ENCODE measurements at regions not wholly inside any gene's neighbourhood (a gene's known extent, or its start where the extent isn't known, plus 50 kb on each side); places are given as distances from the start of the nearest gene placed in this dataset.
"Not testable (repeated sequence)": the region's sequence is repeated elsewhere in the genome, so short reads cannot be mapped to it uniquely, and the experiment has no call there.

- no peak for DNase-seq
Measured at GRCh38 chr1:43108080-43108479, 64.0 kb downstream of the EBNA1BP2 start.

GRCh38 chr1:43107664-43108063 lies 64.4 kb downstream of the EBNA1BP2 start:
- no peak for DNase-seq

- no peak for DNase-seq
Measured at GRCh38 chr1:43104027-43104763, 67.9 kb downstream of the EBNA1BP2 start.

DNA sequence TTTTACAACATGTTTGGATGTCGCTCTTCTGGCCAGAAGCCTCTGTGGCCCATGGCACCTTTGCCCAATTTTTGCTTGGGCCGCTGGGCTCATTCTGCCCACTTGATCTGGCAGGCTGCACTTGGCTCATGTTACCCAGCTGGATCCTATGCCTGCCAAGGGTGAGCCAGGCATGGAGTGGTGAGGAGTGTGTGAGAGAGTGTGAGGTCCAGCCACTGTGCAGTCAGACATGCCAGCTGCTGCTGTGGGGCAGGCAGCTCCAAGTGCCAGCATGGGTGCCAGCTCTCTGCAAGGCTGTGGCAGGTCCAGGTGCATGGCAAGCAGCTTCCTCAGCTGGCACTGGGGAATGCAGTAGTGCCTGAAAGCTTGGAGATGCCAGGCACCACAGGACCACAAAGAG lies 71.0 kb downstream of the EBNA1BP2 start:
- DNase-seq: no peak

DNA sequence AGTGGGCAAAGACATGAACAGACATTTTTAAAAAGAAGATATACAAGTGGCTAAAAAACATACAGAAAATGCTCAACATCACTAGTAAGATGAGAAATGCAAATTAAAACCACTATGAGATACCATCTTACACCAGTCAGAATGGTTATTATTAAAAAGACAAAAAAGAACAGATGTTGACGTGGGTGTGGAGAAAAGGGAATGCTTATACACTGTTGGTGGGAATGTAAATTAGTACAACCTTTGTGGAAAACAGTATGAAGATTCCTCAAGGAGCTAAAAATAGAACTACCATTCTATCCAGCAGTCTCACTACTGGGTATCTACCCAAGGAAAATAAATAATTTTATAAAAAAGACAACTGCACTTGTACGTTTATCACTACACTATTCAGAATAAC lies 73.9 kb downstream of the EBNA1BP2 start:
- no peak for DNase-seq

DNA sequence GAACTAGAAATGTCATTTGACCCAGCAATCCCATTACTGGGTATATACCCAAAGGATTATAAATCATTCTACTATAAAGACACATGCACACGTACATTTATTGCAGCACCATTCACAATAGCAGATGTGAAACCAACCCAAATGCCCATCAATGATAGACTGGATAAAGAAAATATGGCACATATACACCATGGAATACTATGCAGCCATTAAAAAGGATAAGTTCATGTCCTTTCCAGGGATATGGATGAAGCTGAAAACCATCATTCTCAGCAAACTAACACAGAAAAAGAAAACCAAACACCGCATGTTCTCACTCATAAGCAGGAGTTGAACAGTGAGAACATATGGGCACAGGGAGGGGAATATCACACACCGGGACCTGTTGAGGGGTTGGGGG lies 75.6 kb downstream of the EBNA1BP2 start:
- DNase-seq: not testable (repeated sequence)

GRCh38 chr1:43090812-43091211 lies 81.3 kb downstream of the EBNA1BP2 start:
- DNase-seq: not testable (repeated sequence)

DNA sequence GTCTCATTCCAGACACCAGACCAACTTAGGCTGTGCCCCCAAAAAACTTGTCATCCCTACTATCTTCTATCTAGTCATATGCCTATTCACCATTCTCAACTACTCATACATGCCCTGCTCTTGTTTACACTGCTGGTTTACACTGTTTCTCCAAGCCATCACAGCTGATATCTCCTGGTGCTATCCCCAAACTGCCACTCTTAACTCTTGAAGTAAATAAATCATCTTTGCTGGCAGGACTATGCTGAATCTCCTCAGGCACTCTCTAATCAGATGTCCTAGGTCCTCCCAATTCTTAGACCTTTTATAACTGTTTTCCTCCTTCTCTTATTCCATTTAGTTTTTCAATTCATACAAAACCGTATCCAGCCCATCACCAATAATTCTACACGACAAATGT lies 81.9 kb downstream of the EBNA1BP2 start:
- DNase-seq: not testable (repeated sequence)

- DNase-seq: no peak
Measured at GRCh38 chr1:43083375-43083891, 88.7 kb downstream of the EBNA1BP2 start.

- DNase-seq: no peak
Measured at GRCh38 chr1:43082740-43083139, 89.3 kb downstream of the EBNA1BP2 start.

DNA sequence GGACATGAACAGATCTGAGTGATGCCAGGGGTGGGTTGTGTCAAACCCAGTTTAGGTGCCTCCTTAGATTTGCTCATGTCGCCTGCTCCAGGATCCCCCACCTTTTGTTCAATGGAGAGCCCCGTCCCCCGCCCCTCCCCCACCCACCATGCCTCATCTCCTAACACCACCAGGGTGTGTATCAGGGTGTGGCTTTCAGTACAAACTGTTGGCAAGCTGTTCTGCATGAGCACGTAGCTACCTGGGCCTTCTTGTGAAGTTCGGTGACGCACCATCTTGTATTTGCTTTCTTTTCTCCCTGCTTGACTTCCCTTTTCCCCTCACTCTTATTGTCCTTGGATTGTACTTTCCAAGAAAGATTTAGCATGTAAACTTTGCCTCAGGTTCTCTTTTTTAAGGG lies 94.8 kb downstream of the EBNA1BP2 start:
- DNase-seq: no peak

- no peak for DNase-seq
Measured at GRCh38 chr1:43074709-43075108, 97.4 kb downstream of the EBNA1BP2 start.

DNA sequence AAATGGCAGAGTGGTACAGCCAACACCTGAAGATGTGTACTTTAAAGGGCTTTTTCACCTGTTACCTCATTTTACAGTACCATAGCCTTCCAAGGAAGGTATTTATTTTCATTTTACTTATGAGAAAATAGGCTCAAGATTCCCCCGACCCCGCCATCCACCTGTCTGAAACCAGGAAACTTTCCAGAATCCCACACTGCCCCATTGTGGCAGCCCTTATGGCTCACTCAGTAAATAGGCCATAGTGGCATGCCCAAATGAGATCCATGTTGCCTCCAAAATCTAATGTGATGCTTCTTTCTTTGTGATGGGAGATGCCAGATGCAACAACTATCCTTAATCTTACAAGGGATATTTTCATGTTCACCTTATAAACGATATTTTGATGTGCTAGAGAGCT lies 97.8 kb downstream of the EBNA1BP2 start:
- no peak for DNase-seq

GRCh38 chr1:43073490-43074230 lies 98.4 kb downstream of the EBNA1BP2 start:
- DNase-seq: peak; percentile 30

GRCh38 chr1:43072314-43072713 lies 99.8 kb downstream of the EBNA1BP2 start:
- no peak for DNase-seq

DNA sequence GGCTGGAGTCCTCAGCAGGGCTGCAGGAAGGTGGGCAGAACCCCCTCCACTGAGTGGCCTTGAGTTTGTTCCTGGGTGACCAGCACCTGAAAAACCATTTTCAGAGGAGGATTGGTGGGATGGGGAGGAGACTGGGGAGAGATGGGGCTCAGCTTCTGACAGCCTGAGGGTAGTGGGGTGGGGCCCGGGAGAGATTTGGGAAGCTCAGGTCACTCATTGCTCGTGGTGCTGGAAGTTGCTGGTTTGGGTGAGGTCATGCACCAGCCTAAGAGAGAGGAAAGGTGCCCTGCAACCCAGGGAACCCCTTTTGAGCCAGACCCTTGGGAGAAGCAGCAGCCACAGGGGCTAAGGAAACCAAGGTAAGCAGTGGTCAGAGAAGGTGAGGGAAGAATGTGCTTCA lies 100.8 kb downstream of the EBNA1BP2 start:
- DNase-seq: no peak

DNA sequence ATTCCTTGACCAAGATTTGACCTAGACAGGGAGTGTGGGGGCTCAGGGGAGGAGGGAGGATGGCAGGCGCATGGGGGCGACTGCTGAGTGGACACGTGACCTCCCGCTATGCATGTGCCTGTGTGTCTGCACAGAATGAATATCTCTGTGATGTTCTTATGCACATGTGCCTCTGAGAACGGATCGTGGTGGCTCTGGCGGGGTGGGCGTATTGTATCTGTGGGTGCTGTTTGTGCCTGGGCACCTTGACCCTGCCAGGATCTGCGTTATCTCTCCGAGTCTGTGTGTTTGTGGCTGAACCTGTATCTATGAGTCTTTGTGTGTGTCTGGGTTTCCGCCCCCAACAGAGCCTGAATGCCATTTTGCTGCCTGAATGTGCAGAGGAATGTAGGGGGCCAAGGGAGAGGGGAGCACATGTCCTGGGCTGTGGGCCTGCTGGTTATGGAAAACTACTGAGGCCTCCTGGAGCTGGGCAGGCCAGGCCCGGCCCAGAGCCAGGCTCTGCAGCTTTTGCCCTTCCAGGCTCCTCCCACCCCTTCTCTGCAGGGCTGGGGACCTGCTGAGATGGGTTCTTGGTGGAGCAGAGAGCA lies 102.5 kb downstream of the EBNA1BP2 start:
- no peak for DNase-seq

- DNase-seq: no peak
Measured at GRCh38 chr1:43068911-43069310, 103.2 kb downstream of the EBNA1BP2 start.

GRCh38 chr1:43067977-43068751 lies 103.9 kb downstream of the EBNA1BP2 start:
- DNase-seq: no peak

GRCh38 chr1:43067233-43067745 lies 104.8 kb downstream of the EBNA1BP2 start:
- DNase-seq: no peak

DNA sequence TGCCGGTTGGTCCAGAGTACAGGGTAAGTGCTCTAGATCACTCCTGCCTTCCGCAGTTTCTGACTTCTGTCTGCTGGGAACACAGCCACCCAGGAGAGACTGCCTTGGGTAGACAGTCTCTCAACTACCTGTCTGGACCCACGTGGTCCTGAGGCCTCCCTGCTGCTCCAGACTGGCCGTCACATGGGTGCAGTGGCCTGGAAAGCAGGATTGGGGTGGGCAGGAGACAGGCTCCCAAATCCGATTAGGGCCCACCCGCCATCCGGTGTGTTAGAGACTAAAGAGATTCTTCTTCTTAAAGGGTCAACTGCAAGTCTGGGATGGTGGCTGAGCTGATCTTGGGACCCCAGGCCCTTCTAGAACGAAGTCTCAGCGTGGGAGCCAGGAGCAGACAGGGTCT lies 105.5 kb downstream of the EBNA1BP2 start:
- no peak for DNase-seq

GRCh38 chr1:43065616-43066399 lies 106.3 kb downstream of the EBNA1BP2 start:
- DNase-seq: no peak

Data from NCI-H187 treated with DMSO at 0.1 percent for 48 hours (cell line).